ENCODE measurements at regions not wholly inside any gene's neighbourhood (a gene's known extent, or its start where the extent isn't known, plus 50 kb on each side); places are given as distances from the start of the nearest gene placed in this dataset.
"Not testable (repeated sequence)": the region's sequence is repeated elsewhere in the genome, so short reads cannot be mapped to it uniquely, and the experiment has no call there.

DNA sequence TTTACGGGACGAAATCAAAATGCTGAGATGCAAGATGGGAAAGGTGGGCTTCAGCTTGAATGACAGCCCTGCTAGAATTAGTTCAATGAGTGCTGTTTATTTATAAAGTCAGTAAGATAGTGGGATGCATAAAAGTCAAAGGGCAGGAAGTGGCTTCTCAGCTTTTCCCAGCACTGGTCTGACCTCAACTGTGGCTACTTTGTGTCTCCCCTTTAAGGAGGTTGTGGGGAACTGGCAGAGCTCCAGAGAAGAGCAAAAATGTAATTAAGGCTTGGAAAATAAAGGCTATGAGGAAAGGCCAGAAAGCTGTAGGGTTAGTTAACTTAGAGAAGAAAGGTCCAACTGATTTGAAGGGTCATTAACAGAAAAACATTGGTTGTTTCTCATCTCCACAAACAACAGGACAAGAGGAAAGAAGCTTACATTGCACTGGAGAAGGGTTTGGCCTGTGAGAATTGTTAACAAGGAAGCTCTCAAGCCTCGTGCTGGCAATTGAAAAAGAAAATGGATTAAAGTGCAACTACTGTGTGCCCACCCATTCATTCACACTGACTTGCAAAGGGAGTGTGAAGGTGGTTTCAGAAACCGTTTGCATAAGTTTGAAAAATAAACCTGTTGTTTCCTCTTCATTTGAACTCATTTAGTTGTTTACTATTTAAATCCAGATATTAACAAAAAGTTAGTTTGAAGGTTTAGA lies 68.8 kb upstream of the CD28 start:
- no peak overlapping the region for H3K27ac Mint-ChIP-seq
- POLR2A ChIA-PET = interaction anchor here (0.6 to 1.2 kb wide), 2 partner anchors 13 to 111 kb away, joined by 3 to 4 read pairs; no protein-coding TSS in a partner anchor
- no peak for TF ChIP-seq CTCF (IDR thresholded peaks at IDR 0.05)
- H3K27me3 Mint-ChIP-seq = no peaks in the 10 kb centered on the region
- no peak overlapping the region for H3K27ac ChIP-seq (ENCODE audit: low read depth in 1 of 2, low read length in 2 of 2)
- peak in 1 of 14 experiments; percentile 40 for DNase-seq
- intact Hi-C loops (cut with DNase I, micrococcal nuclease) = no loop called here
- no peak overlapping the region for H3K4me3 ChIP-seq (ENCODE audit: low read length)
- no peaks in the 10 kb centered on the region for H3K9me3 Mint-ChIP-seq
- no peaks in the 10 kb centered on the region for H3K36me3 Mint-ChIP-seq (ENCODE audit: low read depth)
- no peaks in the 10 kb centered on the region for H3K27me3 ChIP-seq (ENCODE audit: control insufficient read depth in 1 of 2, insufficient read depth in 2 of 2, low read length in 2 of 2)
- no peak overlapping the region for H3K4me3 Mint-ChIP-seq
- H3K36me3 ChIP-seq (ENCODE audit: insufficient read depth, low read length) = no peaks in the 10 kb centered on the region
- no peak for ATAC-seq (ENCODE audit: poor library complexity)
- CTCF ChIA-PET = no interaction called here
- H3K4me1 Mint-ChIP-seq (ENCODE audit: low read depth) = peaks cover 33% of the 10 kb centered on the region
- H3K4me1 ChIP-seq (ENCODE audit: insufficient read depth, low read length) = peaks cover 17% of the 10 kb centered on the region
- no peaks in the 10 kb centered on the region for H3K9me3 ChIP-seq (ENCODE audit: control insufficient read depth in 1 of 2, insufficient read depth in 1 of 2, low read length in 2 of 2)

GRCh38 chr2:203641865-203642264 lies 64.6 kb upstream of the CD28 start:
- H3K36me3 Mint-ChIP-seq (ENCODE audit: low read depth); CTCF ChIA-PET; H3K4me3 ChIP-seq (ENCODE audit: low read length); H3K9me3 ChIP-seq (ENCODE audit: control insufficient read depth in 1 of 2, insufficient read depth in 1 of 2, low read length in 2 of 2); H3K27ac ChIP-seq (ENCODE audit: low read depth in 1 of 2, low read length in 2 of 2); H3K4me3 Mint-ChIP-seq; ATAC-seq (ENCODE audit: poor library complexity); DNase-seq; H3K27me3 Mint-ChIP-seq; H3K9me3 Mint-ChIP-seq; H3K27ac Mint-ChIP-seq; H3K27me3 ChIP-seq (ENCODE audit: control insufficient read depth in 1 of 2, insufficient read depth in 2 of 2, low read length in 2 of 2); H3K36me3 ChIP-seq (ENCODE audit: insufficient read depth, low read length); intact Hi-C loops (cut with DNase I, micrococcal nuclease): not testable (repeated sequence)
- H3K4me1 Mint-ChIP-seq (ENCODE audit: low read depth) = peaks cover 23% of the 10 kb centered on the region
- POLR2A ChIA-PET = interaction anchor here (1.4 kb wide), 1 partner anchor 99 kb away, joined by 3 read pairs; no protein-coding TSS in a partner anchor
- H3K4me1 ChIP-seq (ENCODE audit: insufficient read depth, low read length) = peaks cover 14% of the 10 kb centered on the region

GRCh38 chr2:203642841-203643240 lies 63.6 kb upstream of the CD28 start:
- POLR2A ChIA-PET = interaction anchor here (1.4 kb wide), 1 partner anchor 98 kb away, joined by 3 read pairs; no protein-coding TSS in a partner anchor
- H3K27me3 Mint-ChIP-seq; H3K4me3 ChIP-seq (ENCODE audit: low read length); H3K4me3 Mint-ChIP-seq; H3K27ac Mint-ChIP-seq; H3K27me3 ChIP-seq (ENCODE audit: control insufficient read depth in 1 of 2, insufficient read depth in 2 of 2, low read length in 2 of 2); H3K36me3 ChIP-seq (ENCODE audit: insufficient read depth, low read length); H3K36me3 Mint-ChIP-seq (ENCODE audit: low read depth); ATAC-seq (ENCODE audit: poor library complexity); H3K9me3 ChIP-seq (ENCODE audit: control insufficient read depth in 1 of 2, insufficient read depth in 1 of 2, low read length in 2 of 2); H3K4me1 ChIP-seq (ENCODE audit: insufficient read depth, low read length); DNase-seq; intact Hi-C loops (cut with DNase I, micrococcal nuclease); H3K9me3 Mint-ChIP-seq; H3K27ac ChIP-seq (ENCODE audit: low read depth in 1 of 2, low read length in 2 of 2): not testable (repeated sequence)
- CTCF ChIA-PET = interaction anchor here (1.6 kb wide), 1 partner anchor 9 kb away, joined by 3 read pairs; no protein-coding TSS in a partner anchor
- peaks cover 13% of the 10 kb centered on the region for H3K4me1 Mint-ChIP-seq (ENCODE audit: low read depth)

DNA sequence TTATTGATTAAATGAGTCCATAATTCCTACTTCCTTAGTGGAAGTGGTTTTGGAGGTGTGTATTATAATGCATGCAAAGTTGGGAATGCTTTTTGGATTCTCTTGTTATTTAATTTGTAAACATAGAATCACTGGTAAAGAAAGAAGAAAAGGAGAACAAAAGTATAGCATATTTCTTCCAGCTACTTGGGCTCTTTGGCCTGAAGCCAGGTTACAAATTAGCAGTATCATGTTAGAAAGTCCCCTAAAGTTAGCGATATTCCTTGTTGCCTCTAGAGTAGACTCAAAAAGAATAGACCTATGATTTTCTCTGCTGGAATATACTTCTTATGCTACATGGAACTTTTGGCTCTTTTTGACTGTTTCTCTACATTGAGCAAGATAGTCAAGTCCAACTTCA lies 60.6 kb upstream of the CD28 start:
- ChIA-PET CTCF (no interaction called here), POLR2A (no interaction called here)
- no peaks in the 10 kb centered on the region for H3K36me3 Mint-ChIP-seq (ENCODE audit: low read depth)
- ATAC-seq (ENCODE audit: poor library complexity) = no peak
- no peak overlapping the region for H3K4me3 Mint-ChIP-seq
- H3K4me3 ChIP-seq (ENCODE audit: low read length) = no peak overlapping the region
- H3K27ac ChIP-seq (ENCODE audit: low read depth in 1 of 2, low read length in 2 of 2) = no peak overlapping the region
- H3K9me3 Mint-ChIP-seq = no peaks in the 10 kb centered on the region
- no peaks in the 10 kb centered on the region for H3K4me1 ChIP-seq (ENCODE audit: insufficient read depth, low read length)
- no peak overlapping the region for H3K27ac Mint-ChIP-seq
- intact Hi-C loops (cut with DNase I, micrococcal nuclease) = no loop called here
- H3K9me3 ChIP-seq (ENCODE audit: control insufficient read depth in 1 of 2, insufficient read depth in 1 of 2, low read length in 2 of 2) = peaks cover 0 to 7% of the 10 kb centered on the region in 2 experiments
- H3K27me3 ChIP-seq (ENCODE audit: control insufficient read depth in 1 of 2, insufficient read depth in 2 of 2, low read length in 2 of 2) = no peaks in the 10 kb centered on the region
- H3K27me3 Mint-ChIP-seq = no peaks in the 10 kb centered on the region
- DNase-seq = no peak
- no peak for TF ChIP-seq CTCF (IDR thresholded peaks at IDR 0.05)
- H3K4me1 Mint-ChIP-seq (ENCODE audit: low read depth) = peaks cover 10% of the 10 kb centered on the region
- no peaks in the 10 kb centered on the region for H3K36me3 ChIP-seq (ENCODE audit: insufficient read depth, low read length)

All from CD4-positive, alpha-beta T cell (primary cell).